ENCODE measurements at regions not wholly inside any gene's neighbourhood (a gene's known extent, or its start where the extent isn't known, plus 50 kb on each side); places are given as distances from the start of the nearest gene placed in this dataset.

DNA sequence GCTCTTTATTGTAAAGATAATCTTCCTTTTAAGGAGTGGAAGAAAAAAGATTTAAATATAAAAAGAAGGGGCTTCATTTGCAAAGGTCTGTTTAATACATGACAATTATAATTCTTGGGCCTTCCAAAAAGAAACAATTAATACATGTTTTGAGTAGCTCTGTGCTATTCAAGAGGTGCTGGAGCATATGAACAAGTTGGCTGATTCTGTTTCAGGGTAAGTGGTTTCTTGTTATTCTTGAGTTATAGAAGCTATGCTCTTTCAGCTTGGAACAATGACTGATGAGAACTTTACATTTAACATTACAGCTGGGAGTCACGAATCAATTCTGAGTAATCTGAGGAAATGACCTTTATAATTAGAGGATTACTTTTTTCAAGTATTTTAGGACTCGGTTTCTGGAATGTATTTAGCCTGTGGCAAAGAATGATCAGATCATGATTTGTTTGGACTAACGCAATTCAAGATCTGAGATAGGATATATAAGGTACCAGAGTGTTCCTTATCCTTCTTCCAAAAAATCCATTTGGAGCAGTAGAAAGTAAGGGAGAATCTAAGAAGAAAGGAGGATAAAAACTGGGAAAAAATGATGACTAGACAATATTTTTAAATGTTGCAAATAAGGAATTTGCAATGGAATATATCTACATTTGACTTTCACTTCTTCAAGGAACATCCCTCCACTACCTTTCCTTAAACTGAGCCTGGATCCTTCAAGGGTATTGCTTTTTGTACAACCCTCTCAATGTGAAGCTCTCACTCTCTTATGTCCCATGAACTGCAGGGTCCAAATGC, 77.1 kb upstream of the KCTD3 start:
- DNase-seq (no peak), ATAC-seq (no peak)
- ChIA-PET POLR2A (no interaction called here), CTCF (interaction anchor here (1.2 kb wide), 1 partner anchor 55 kb away, joined by 3 read pairs; no protein-coding TSS in a partner anchor)
- H3K36me3 ChIP-seq (ENCODE audit: control insufficient read depth in 2 of 3, insufficient read depth in 3 of 3, low read length in 3 of 3) = no peaks in the 10 kb centered on the region
- Mint-ChIP-seq H3K4me3 (no peak overlapping the region), H3K27me3 (peaks cover 0 to 16% (median 5%) of the 10 kb centered on the region in 5 donors), H3K9me3 (peaks cover 0 to 20% (median 9%) of the 10 kb centered on the region in 11 donors), H3K36me3 (peaks cover 0 to 7% (median 0%) of the 10 kb centered on the region in 5 donors), H3K27ac (no peak overlapping the region), H3K4me1 (peaks cover 0 to 1% (median 0%) of the 10 kb centered on the region in 7 donors)
- H3K27me3 ChIP-seq (ENCODE audit: control insufficient read depth in 2 of 2, insufficient read depth in 2 of 2, low read length in 2 of 2) = no peaks in the 10 kb centered on the region
- H3K9me3 ChIP-seq (ENCODE audit: control insufficient read depth in 2 of 3, low read length in 3 of 3) = no peaks in the 10 kb centered on the region
- intact Hi-C loops (cut with micrococcal nuclease) = no loop called here
- no peaks in the 10 kb centered on the region for H3K4me1 ChIP-seq (ENCODE audit: control insufficient read depth in 2 of 2, insufficient read depth in 2 of 2, low read length in 2 of 2)
- no peak overlapping the region for H3K4me3 ChIP-seq (ENCODE audit: low read length)
- H3K27ac ChIP-seq (ENCODE audit: low read depth, low read length) = no peak overlapping the region

DNA sequence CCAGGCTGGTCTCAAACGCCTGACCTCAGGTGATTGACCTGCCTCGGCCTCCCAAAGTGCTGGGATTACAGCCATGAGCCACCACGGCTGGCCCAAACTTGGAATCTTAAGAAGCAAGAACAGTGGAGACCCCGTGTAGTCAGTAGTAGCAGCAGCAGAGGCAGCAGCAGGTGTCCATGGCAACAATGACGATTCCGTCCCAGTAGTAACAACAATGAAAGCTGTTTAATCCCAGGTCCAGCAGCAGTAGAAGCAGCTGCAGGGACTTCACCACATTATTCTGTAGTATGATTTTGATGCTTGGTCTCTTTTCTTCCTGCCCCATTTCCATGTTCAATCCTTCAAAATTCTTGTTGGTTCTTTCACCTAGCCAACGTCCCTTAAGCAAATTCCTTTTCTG, 69.6 kb upstream of the KCTD3 start:
- ATAC-seq (no peak), DNase-seq (no peak)
- H3K4me3 ChIP-seq (ENCODE audit: low read length) = no peak overlapping the region
- Mint-ChIP-seq H3K4me1 (no peaks in the 10 kb centered on the region), H3K36me3 (no peaks in the 10 kb centered on the region), H3K9me3 (peaks cover 0 to 13% (median 6%) of the 10 kb centered on the region in 11 donors), H3K4me3 (no peak overlapping the region), H3K27me3 (peaks cover 0 to 31% (median 23%) of the 10 kb centered on the region in 5 donors), H3K27ac (no peak overlapping the region)
- no peaks in the 10 kb centered on the region for H3K27me3 ChIP-seq (ENCODE audit: control insufficient read depth in 2 of 2, insufficient read depth in 2 of 2, low read length in 2 of 2)
- ChIA-PET POLR2A (no interaction called here), CTCF (no interaction called here)
- intact Hi-C loops (cut with micrococcal nuclease) = no loop called here
- H3K9me3 ChIP-seq (ENCODE audit: control insufficient read depth in 2 of 3, low read length in 3 of 3) = no peaks in the 10 kb centered on the region
- no peaks in the 10 kb centered on the region for H3K4me1 ChIP-seq (ENCODE audit: control insufficient read depth in 2 of 2, insufficient read depth in 2 of 2, low read length in 2 of 2)
- H3K36me3 ChIP-seq (ENCODE audit: control insufficient read depth in 2 of 3, insufficient read depth in 3 of 3, low read length in 3 of 3) = no peaks in the 10 kb centered on the region
- H3K27ac ChIP-seq (ENCODE audit: low read depth, low read length) = no peak overlapping the region

DNA sequence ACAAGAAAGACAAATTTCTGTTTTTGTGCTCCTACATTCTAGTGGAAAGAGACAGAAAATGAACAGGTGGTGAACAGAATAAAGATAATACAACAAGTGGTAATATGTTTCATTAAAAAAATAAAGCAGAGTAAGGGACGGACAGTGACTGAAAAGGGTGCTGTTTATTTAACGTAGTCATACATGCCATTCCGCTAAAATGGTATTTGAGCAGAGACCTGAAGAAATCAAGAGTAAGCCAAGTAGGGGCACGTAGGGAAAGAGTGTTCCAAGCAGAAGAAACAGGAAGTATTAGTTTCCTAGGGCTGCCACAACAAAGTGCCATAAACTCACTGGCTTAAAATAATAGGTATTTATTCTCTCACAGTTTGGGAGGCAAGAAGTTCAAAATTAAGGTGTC, 65.6 kb upstream of the KCTD3 start:
- Histone ChIP-seq H3K27me3 (ENCODE audit: control insufficient read depth in 2 of 2, insufficient read depth in 2 of 2, low read length in 2 of 2) (no peaks in the 10 kb centered on the region), H3K27ac (ENCODE audit: low read depth, low read length) (no peak overlapping the region), H3K4me3 (ENCODE audit: low read length) (no peak overlapping the region), H3K9me3 (ENCODE audit: control insufficient read depth in 2 of 3, low read length in 3 of 3) (no peaks in the 10 kb centered on the region), H3K36me3 (ENCODE audit: control insufficient read depth in 2 of 3, insufficient read depth in 3 of 3, low read length in 3 of 3) (no peaks in the 10 kb centered on the region), H3K4me1 (ENCODE audit: control insufficient read depth in 2 of 2, insufficient read depth in 2 of 2, low read length in 2 of 2) (no peaks in the 10 kb centered on the region)
- CTCF ChIA-PET = no interaction called here
- Mint-ChIP-seq H3K9me3 (peaks cover 0 to 4% (median 0%) of the 10 kb centered on the region in 11 donors), H3K27ac (no peak overlapping the region), H3K27me3 (peaks cover 0 to 46% (median 23%) of the 10 kb centered on the region in 5 donors), H3K4me1 (no peaks in the 10 kb centered on the region), H3K36me3 (no peaks in the 10 kb centered on the region), H3K4me3 (no peak overlapping the region)
- POLR2A ChIA-PET = no interaction called here
- intact Hi-C loops (cut with micrococcal nuclease) = no loop called here
- DNase-seq (no peak), ATAC-seq (no peak)

DNA sequence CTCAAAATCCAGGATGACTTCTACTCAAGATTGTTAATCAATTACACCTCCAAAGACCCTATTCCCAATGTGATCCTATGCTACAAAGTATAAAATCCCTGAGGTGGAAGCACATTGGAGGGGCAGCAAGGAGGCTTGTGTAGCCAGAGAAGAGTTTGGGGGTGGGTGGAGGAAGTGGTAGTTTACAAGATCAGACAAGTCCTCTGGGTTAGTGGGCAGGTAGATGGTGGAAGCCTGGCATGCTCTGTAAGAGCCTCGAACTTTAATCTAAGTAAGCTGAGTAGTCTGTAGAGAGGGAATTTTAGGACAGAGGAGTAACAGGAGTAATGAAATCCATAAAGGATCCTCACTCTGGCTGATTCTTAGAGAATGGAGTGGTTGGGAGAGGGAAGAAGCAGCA, 65.0 kb upstream of the KCTD3 start:
- H3K9me3 ChIP-seq (ENCODE audit: control insufficient read depth in 2 of 3, low read length in 3 of 3) = no peaks in the 10 kb centered on the region
- ATAC-seq (no peak), DNase-seq (no peak)
- H3K36me3 Mint-ChIP-seq = peaks cover 0 to 5% (median 3%) of the 10 kb centered on the region in 5 donors
- peaks cover 0 to 52% (median 23%) of the 10 kb centered on the region in 5 donors for H3K27me3 Mint-ChIP-seq
- H3K4me3 ChIP-seq (ENCODE audit: low read length) = no peak overlapping the region
- H3K36me3 ChIP-seq (ENCODE audit: control insufficient read depth in 2 of 3, insufficient read depth in 3 of 3, low read length in 3 of 3) = no peaks in the 10 kb centered on the region
- intact Hi-C loops (cut with micrococcal nuclease) = no loop called here
- ChIA-PET POLR2A (no interaction called here), CTCF (no interaction called here)
- H3K27me3 ChIP-seq (ENCODE audit: control insufficient read depth in 2 of 2, insufficient read depth in 2 of 2, low read length in 2 of 2) = no peaks in the 10 kb centered on the region
- H3K4me1 Mint-ChIP-seq = no peaks in the 10 kb centered on the region
- H3K4me1 ChIP-seq (ENCODE audit: control insufficient read depth in 2 of 2, insufficient read depth in 2 of 2, low read length in 2 of 2) = no peaks in the 10 kb centered on the region
- H3K4me3 Mint-ChIP-seq = no peak overlapping the region
- peaks cover 0 to 9% (median 2%) of the 10 kb centered on the region in 11 donors for H3K9me3 Mint-ChIP-seq
- no peak overlapping the region for H3K27ac Mint-ChIP-seq
- H3K27ac ChIP-seq (ENCODE audit: low read depth, low read length) = no peak overlapping the region

DNA sequence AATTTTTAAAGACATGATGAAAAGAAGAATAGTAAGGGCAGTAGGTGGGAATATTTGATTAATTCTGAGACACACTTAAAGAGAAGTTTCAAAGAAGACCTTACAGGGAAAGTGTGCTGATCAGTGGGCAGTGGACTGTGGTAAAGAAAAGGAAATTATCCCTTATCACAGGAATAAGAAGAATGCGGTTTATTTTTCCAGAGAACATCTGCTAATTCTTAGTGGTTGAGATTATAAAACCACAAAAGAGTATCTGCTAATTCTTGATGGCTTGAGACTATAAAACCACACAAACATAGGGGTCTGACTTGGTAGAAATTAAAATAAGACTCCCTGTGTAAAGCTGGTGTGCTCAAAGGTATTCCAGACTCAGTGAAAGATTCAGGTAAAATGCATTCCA, 60.0 kb upstream of the KCTD3 start:
- no peaks in the 10 kb centered on the region for H3K4me1 ChIP-seq (ENCODE audit: control insufficient read depth in 2 of 2, insufficient read depth in 2 of 2, low read length in 2 of 2)
- H3K27ac Mint-ChIP-seq = no peak overlapping the region
- DNase-seq = no peak
- CTCF ChIA-PET = no interaction called here
- no peaks in the 10 kb centered on the region for H3K36me3 ChIP-seq (ENCODE audit: control insufficient read depth in 2 of 3, insufficient read depth in 3 of 3, low read length in 3 of 3)
- ATAC-seq = no peak
- peaks cover 0 to 20% (median 3%) of the 10 kb centered on the region in 5 donors for H3K36me3 Mint-ChIP-seq
- no peak overlapping the region for H3K4me3 Mint-ChIP-seq
- H3K27me3 ChIP-seq (ENCODE audit: control insufficient read depth in 2 of 2, insufficient read depth in 2 of 2, low read length in 2 of 2) = no peaks in the 10 kb centered on the region
- no peak overlapping the region for H3K4me3 ChIP-seq (ENCODE audit: low read length)
- H3K4me1 Mint-ChIP-seq = no peaks in the 10 kb centered on the region
- H3K27me3 Mint-ChIP-seq = peaks cover 0 to 32% (median 12%) of the 10 kb centered on the region in 5 donors
- H3K9me3 ChIP-seq (ENCODE audit: control insufficient read depth in 2 of 3, low read length in 3 of 3) = peaks cover 0 to 12% (median 0%) of the 10 kb centered on the region in 3 experiments
- peaks cover 0 to 51% (median 22%) of the 10 kb centered on the region in 11 donors for H3K9me3 Mint-ChIP-seq
- intact Hi-C loops (cut with micrococcal nuclease) = no loop called here
- POLR2A ChIA-PET = interaction anchor here (0.7 kb wide), 1 partner anchor 630 kb away, joined by 3 read pairs; no protein-coding TSS in a partner anchor
- H3K27ac ChIP-seq (ENCODE audit: low read depth, low read length) = no peak overlapping the region

DNA sequence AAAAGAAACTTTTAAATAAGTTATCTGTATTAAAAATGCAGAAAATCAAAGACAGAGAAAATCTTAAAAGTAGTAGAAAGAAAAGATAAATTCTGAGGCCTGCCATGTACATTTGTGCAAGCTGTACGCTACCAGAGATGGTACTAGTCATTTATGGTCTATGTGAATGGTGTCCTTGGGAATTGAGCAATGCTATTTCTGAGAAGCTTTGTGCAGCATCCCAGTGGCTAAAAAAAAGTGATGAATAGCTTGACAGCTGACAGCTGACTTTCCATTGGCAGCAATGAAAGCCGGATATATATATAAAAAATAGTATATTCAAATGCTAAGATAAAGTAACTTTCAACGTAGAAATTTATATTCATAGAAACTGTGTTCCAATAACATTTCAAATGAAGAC, 58.8 kb upstream of the KCTD3 start:
- Histone ChIP-seq H3K4me1 (ENCODE audit: control insufficient read depth in 2 of 2, insufficient read depth in 2 of 2, low read length in 2 of 2) (no peaks in the 10 kb centered on the region), H3K4me3 (ENCODE audit: low read length) (no peak overlapping the region), H3K9me3 (ENCODE audit: control insufficient read depth in 2 of 3, low read length in 3 of 3) (peaks cover 0 to 12% (median 0%) of the 10 kb centered on the region in 3 experiments), H3K27ac (ENCODE audit: low read depth, low read length) (no peak overlapping the region), H3K27me3 (ENCODE audit: control insufficient read depth in 2 of 2, insufficient read depth in 2 of 2, low read length in 2 of 2) (no peaks in the 10 kb centered on the region), H3K36me3 (ENCODE audit: control insufficient read depth in 2 of 3, insufficient read depth in 3 of 3, low read length in 3 of 3) (no peaks in the 10 kb centered on the region)
- no peak overlapping the region for H3K4me3 Mint-ChIP-seq
- ChIA-PET POLR2A (no interaction called here), CTCF (interaction anchor here (1.4 kb wide), 1 partner anchor 17 kb away, joined by 4 read pairs; no protein-coding TSS in a partner anchor)
- peaks cover 0 to 31% (median 8%) of the 10 kb centered on the region in 5 donors for H3K27me3 Mint-ChIP-seq
- H3K9me3 Mint-ChIP-seq = peaks cover 0 to 63% (median 26%) of the 10 kb centered on the region in 11 donors
- H3K27ac Mint-ChIP-seq = no peak overlapping the region
- intact Hi-C loops (cut with micrococcal nuclease) = no loop called here
- ATAC-seq (no peak), DNase-seq (no peak)
- H3K4me1 Mint-ChIP-seq = no peaks in the 10 kb centered on the region
- peaks cover 0 to 20% (median 3%) of the 10 kb centered on the region in 5 donors for H3K36me3 Mint-ChIP-seq

Measured in naive thymus-derived CD4-positive, alpha-beta T cell (primary cell).